NK-92 treated with Interleukin-12 subunit alpha and Interleukin-12 subunit beta, amount 100 ng/mL, for 24 hours (cell line): ENCODE measurements at regions not wholly inside any gene's neighbourhood (a gene's known extent, or its start where the extent isn't known, plus 50 kb on each side); places are given as distances from the start of the nearest gene placed in this dataset.

ENCODE experiments used
- DNase-seq: peaks from one replicate; lab custom pipeline; 2025; lab: John Stamatoyannopoulos, UW

GRCh38 chr3:103904991-103905390 is 1461.7 kb upstream of the ALCAM start:
- DNase-seq, result no peak

GRCh38 chr3:103906304-103906703 is 1460.4 kb upstream of the ALCAM start:
- no peak for DNase-seq

- no peak for DNase-seq
Observed at GRCh38 chr3:103906808-103907207, 1459.9 kb upstream of the ALCAM start.

GRCh38 chr3:103907567-103907966 is 1459.1 kb upstream of the ALCAM start:
- no peak for DNase-seq

- no peak for DNase-seq
Observed at GRCh38 chr3:103909395-103909794, 1457.3 kb upstream of the ALCAM start.

- no peak for DNase-seq
Observed at GRCh38 chr3:103918336-103918735, 1448.4 kb upstream of the ALCAM start.

GRCh38 chr3:103919327-103919726 is 1447.4 kb upstream of the ALCAM start:
- no peak for DNase-seq

- no peak for DNase-seq
Observed at GRCh38 chr3:103923907-103924306, 1442.8 kb upstream of the ALCAM start.

GRCh38 chr3:103924544-103924943 is 1442.2 kb upstream of the ALCAM start:
- DNase-seq, result no peak

- DNase-seq, result no peak
Observed at GRCh38 chr3:103926936-103927335, 1439.8 kb upstream of the ALCAM start.

- DNase-seq, result no peak
Observed at GRCh38 chr3:103927896-103928295, 1438.8 kb upstream of the ALCAM start.

- DNase-seq, result no peak
Observed at GRCh38 chr3:103937094-103937493, 1429.6 kb upstream of the ALCAM start.

GRCh38 chr3:103947062-103947461 is 1419.6 kb upstream of the ALCAM start:
- DNase-seq, result no peak

GRCh38 chr3:103949693-103950092 is 1417.0 kb upstream of the ALCAM start:
- no peak for DNase-seq

GRCh38 chr3:103950676-103951075 is 1416.0 kb upstream of the ALCAM start:
- no peak for DNase-seq

GRCh38 chr3:103953796-103954195 is 1412.9 kb upstream of the ALCAM start:
- no peak for DNase-seq

GRCh38 chr3:103960819-103961218 is 1405.9 kb upstream of the ALCAM start:
- DNase-seq, result no peak

- DNase-seq, result no peak
Observed at GRCh38 chr3:103963599-103963998, 1403.1 kb upstream of the ALCAM start.

- no peak for DNase-seq
Observed at GRCh38 chr3:103965764-103966163, 1400.9 kb upstream of the ALCAM start.

GRCh38 chr3:103966749-103967148 is 1400.0 kb upstream of the ALCAM start:
- DNase-seq, result no peak

GRCh38 chr3:103968131-103968530 is 1398.6 kb upstream of the ALCAM start:
- no peak for DNase-seq

- DNase-seq, result no peak
Observed at GRCh38 chr3:103968751-103969150, 1398.0 kb upstream of the ALCAM start.

- DNase-seq, result no peak
Observed at GRCh38 chr3:103976931-103977339, 1389.8 kb upstream of the ALCAM start.

- DNase-seq, result no peak
Observed at GRCh38 chr3:103977417-103977816, 1389.3 kb upstream of the ALCAM start.
